ENCODE measurements at regions not wholly inside any gene's neighbourhood (a gene's known extent, or its start where the extent isn't known, plus 50 kb on each side); places are given as distances from the start of the nearest gene placed in this dataset.

- Histone ChIP-seq H3K4me1 (ENCODE audit: control insufficient read depth, low read length) (no peaks in the 10 kb centered on the region), H3F3A (ENCODE audit: control insufficient read depth, insufficient read depth) (no peaks in the 10 kb centered on the region), H3K27ac (ENCODE audit: low read depth, low read length) (no peak overlapping the region), H3K4me3 (ENCODE audit: low read length) (no peak overlapping the region), H3K4me2 (ENCODE audit: low read length) (no peak overlapping the region), H3K9me2 (replicated peaks; ENCODE audit: control insufficient read depth, low read length) (no peaks in the 10 kb centered on the region), H3K27me3 (ENCODE audit: control insufficient read depth, low read length) (no peaks in the 10 kb centered on the region), H3K36me3 (ENCODE audit: control insufficient read depth, low read length) (no peaks in the 10 kb centered on the region), H3K79me2 (ENCODE audit: control insufficient read depth, low read length) (no peaks in the 10 kb centered on the region), H4K20me1 (ENCODE audit: control insufficient read depth, insufficient read depth, low read depth, low read length) (no peaks in the 10 kb centered on the region), H3K9me3 (ENCODE audit: control insufficient read depth, insufficient read depth, low read length) (0 out of 2 replicates have a peak, but pooled peaks cover 2% of the 10 kb centered on the region)
- TF ChIP-seq EZH2phosphoT487 (IDR thresholded peaks at IDR 0.05; ENCODE audit: borderline replicate concordance, low read length) (no peak), CTCF (IDR thresholded peaks at IDR 0.05; ENCODE audit: low read depth, low read length, poor library complexity, severe bottlenecking) (no peak)
Measured at GRCh38 chr5:30747412-30747811, 446.1 kb upstream of the CDH6 start.

GRCh38 chr5:30736669-30737068, 456.8 kb upstream of the CDH6 start:
- Histone ChIP-seq H3K4me3 (ENCODE audit: low read length) (no peak overlapping the region), H3K79me2 (ENCODE audit: control insufficient read depth, low read length) (no peaks in the 10 kb centered on the region), H3F3A (ENCODE audit: control insufficient read depth, insufficient read depth) (no peaks in the 10 kb centered on the region), H3K36me3 (ENCODE audit: control insufficient read depth, low read length) (no peaks in the 10 kb centered on the region), H3K27ac (ENCODE audit: low read depth, low read length) (no peak overlapping the region), H4K20me1 (ENCODE audit: control insufficient read depth, insufficient read depth, low read depth, low read length) (no peaks in the 10 kb centered on the region), H3K27me3 (ENCODE audit: control insufficient read depth, low read length) (no peaks in the 10 kb centered on the region), H3K4me2 (ENCODE audit: low read length) (no peak overlapping the region), H3K4me1 (ENCODE audit: control insufficient read depth, low read length) (no peaks in the 10 kb centered on the region), H3K9me2 (replicated peaks; ENCODE audit: control insufficient read depth, low read length) (no peaks in the 10 kb centered on the region), H3K9me3 (ENCODE audit: control insufficient read depth, insufficient read depth, low read length) (no peaks in the 10 kb centered on the region)
- TF ChIP-seq EZH2phosphoT487 (IDR thresholded peaks at IDR 0.05; ENCODE audit: borderline replicate concordance, low read length) (no peak), CTCF (IDR thresholded peaks at IDR 0.05; ENCODE audit: low read depth, low read length, poor library complexity, severe bottlenecking) (no peak)

GRCh38 chr5:30734118-30734517, 459.4 kb upstream of the CDH6 start:
- Histone ChIP-seq H3K9me3 (ENCODE audit: control insufficient read depth, insufficient read depth, low read length) (no peaks in the 10 kb centered on the region), H3K4me1 (ENCODE audit: control insufficient read depth, low read length) (no peaks in the 10 kb centered on the region), H3K27me3 (ENCODE audit: control insufficient read depth, low read length) (no peaks in the 10 kb centered on the region), H3K4me3 (ENCODE audit: low read length) (no peak overlapping the region), H4K20me1 (ENCODE audit: control insufficient read depth, insufficient read depth, low read depth, low read length) (no peaks in the 10 kb centered on the region), H3K79me2 (ENCODE audit: control insufficient read depth, low read length) (no peaks in the 10 kb centered on the region), H3K9me2 (replicated peaks; ENCODE audit: control insufficient read depth, low read length) (no peaks in the 10 kb centered on the region), H3K36me3 (ENCODE audit: control insufficient read depth, low read length) (no peaks in the 10 kb centered on the region), H3K27ac (ENCODE audit: low read depth, low read length) (no peak overlapping the region), H3F3A (ENCODE audit: control insufficient read depth, insufficient read depth) (no peaks in the 10 kb centered on the region), H3K4me2 (ENCODE audit: low read length) (no peak overlapping the region)
- TF ChIP-seq CTCF (IDR thresholded peaks at IDR 0.05; ENCODE audit: low read depth, low read length, poor library complexity, severe bottlenecking): no peak
- no peak for TF ChIP-seq EZH2phosphoT487 (IDR thresholded peaks at IDR 0.05; ENCODE audit: borderline replicate concordance, low read length)

- no peaks in the 10 kb centered on the region for H3K79me2 ChIP-seq (ENCODE audit: control insufficient read depth, low read length)
- TF ChIP-seq EZH2phosphoT487 (IDR thresholded peaks at IDR 0.05; ENCODE audit: borderline replicate concordance, low read length): no peak
- TF ChIP-seq CTCF (IDR thresholded peaks at IDR 0.05; ENCODE audit: low read depth, low read length, poor library complexity, severe bottlenecking): no peak
- H3K27ac ChIP-seq (ENCODE audit: low read depth, low read length): no peak overlapping the region
- no peaks in the 10 kb centered on the region for H3K36me3 ChIP-seq (ENCODE audit: control insufficient read depth, low read length)
- H4K20me1 ChIP-seq (ENCODE audit: control insufficient read depth, insufficient read depth, low read depth, low read length): no peaks in the 10 kb centered on the region
- H3K4me3 ChIP-seq (ENCODE audit: low read length): no peak overlapping the region
- no peak overlapping the region for H3K4me2 ChIP-seq (ENCODE audit: low read length)
- H3K4me1 ChIP-seq (ENCODE audit: control insufficient read depth, low read length): no peaks in the 10 kb centered on the region
- H3K27me3 ChIP-seq (ENCODE audit: control insufficient read depth, low read length): no peaks in the 10 kb centered on the region
- H3K9me2 ChIP-seq (replicated peaks; ENCODE audit: control insufficient read depth, low read length): no peaks in the 10 kb centered on the region
- H3F3A ChIP-seq (ENCODE audit: control insufficient read depth, insufficient read depth): no peaks in the 10 kb centered on the region
- no peaks in the 10 kb centered on the region for H3K9me3 ChIP-seq (ENCODE audit: control insufficient read depth, insufficient read depth, low read length)
Measured at GRCh38 chr5:30725073-30725472, 468.4 kb upstream of the CDH6 start.
